ENCODE measurements at regions not wholly inside any gene's neighbourhood (a gene's known extent, or its start where the extent isn't known, plus 50 kb on each side); places are given as distances from the start of the nearest gene placed in this dataset.

DNA sequence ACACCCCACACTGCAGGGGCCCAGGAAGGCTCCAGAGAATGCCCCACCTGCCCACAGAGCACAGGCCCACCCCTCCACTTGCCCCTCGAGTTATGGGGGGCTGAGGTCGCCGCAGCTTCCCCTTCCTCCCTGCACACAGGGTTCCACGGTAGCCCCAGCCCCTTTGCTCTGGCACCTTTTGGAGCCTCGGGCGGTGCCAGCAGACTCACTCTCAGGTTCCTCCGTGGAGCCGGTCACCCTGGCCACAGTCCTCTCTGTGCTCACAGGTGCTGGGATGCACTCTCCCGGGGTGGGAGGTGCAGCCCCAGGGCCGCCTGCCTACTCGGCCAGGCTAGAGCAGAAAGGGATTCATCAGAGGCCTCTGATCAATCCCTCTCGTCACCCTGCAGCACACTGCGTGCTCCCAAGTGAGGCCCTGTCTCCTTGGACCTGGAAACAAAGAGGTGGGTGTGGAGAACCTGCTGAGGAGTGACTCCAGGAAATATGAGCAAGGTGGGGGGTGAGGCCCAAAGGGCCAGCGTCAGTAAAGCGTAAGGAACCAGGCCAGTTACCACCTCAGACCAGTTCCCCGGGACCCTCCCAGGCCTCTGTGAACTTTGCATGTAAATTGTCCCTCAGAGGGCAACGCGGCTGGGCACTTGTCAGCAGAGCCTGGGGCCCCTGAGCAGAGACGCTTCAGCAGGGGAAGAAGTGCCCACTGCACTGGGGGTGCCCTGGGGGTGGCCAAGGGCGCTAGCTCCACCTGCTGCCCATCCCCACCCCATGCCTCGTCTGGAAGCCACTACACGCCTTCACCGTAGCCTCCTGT, 167.8 kb downstream of the OLFM1 start:
- DNase-seq: no peak

DNA sequence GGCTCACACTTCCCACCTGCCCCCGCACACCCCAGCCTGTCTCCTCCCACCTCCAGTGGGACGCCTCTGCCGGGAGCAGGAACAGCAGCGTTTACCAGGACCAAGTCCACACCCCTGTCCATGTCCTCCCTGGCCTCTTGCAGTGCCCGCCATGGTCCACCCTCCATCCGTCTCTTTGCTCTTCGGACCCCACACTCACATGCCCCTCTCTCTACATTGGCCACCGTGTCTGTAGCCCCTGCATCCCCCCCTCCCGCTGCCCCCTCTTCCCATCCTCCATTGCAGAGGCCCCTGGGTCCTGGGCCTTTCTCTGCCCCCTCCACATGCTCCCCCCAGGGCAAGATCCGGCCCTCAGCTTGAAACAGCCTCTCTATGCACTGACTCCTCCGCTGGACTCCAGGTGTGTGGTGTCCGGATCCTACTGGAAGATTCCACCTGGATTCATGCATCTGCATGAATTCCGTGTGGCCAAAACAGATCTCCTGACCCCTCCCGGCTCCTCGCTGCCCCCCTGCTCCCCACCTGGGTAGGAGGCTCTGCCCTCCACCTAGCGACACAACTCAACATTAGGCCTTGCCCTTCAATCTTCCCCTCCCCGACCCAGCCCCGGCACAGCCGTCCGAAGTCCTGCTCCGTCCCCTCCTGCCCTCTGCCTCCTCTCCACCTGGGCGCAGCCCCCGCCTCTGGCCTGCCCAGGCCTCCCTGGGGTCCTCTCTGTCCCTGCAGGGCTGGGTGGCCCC, 168.5 kb downstream of the OLFM1 start:
- no peak for DNase-seq

DNA sequence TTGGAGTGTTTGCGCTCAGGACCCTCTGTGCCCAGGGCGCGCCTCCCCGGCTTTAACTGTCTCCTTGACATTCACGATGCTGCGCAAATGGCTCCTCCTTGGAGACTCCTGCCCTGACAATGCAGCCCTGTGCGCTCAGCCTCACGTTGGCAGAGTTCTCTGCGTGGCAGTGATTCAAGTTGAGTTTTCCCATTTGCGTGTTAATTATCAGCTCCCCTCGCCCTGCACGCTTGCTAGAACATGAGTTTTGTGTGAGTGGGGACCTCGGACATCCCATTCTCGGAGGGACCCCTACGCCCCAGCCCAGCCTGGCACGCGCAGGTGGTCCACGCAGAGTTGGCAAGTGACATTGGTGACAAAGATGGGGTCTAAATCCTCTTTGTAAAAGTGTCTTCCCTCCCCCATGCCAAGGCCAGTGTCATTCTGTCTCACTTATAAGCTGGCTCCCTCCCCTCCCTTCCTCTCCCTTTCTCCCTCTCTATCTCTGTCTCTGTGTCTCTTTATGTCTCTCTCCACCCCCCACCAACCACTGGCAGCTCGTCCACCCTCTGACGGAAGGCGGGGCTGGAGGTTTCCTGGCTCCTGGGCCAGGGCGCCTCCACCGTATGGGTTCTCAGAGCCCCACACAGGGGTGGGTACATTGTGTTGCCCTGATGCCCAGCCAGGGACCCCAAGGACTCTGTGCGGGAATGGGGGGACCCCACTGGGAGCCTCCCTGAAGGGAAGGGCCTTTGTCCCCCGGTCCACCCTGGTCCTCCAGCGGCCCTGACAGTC, 169.3 kb downstream of the OLFM1 start:
- no peak for DNase-seq

DNA sequence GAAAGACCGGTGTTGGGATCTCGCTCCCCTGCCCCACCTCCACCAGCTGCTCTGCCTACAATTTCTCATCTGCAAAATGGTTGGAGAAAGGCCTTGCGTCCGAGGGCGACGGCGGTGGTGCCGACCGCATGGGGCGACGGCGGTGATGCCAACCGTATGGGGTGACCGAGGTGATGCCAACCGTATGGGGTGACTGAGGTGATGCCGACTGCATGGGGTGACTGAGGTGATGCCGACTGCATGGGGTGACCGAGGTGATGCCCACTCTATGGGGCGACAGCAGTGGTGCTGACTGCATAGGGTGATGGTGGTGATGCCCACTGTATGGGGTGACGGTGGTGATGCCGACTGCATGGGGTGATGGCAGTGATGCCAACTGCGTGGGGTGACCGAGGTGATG, 171.0 kb downstream of the OLFM1 start:
- DNase-seq: no peak

DNA sequence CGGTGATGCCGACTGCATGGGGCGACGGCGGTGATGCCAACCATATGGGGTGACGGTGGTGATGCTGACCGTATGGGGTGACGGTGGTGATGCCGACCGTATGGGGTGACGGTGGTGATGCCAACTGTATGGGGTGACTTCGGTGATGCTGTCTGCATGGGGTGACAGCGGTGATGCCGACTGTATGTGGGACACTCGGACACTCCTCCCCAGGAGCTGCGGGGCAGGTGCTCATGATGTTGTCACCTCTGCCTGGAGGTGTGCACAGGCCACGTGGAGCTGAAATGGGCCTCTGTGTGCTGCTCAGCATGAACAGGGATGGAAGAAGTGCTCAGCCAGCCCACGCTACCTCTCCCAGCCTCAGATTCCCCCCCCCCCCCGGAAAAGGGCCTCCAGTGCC, 171.8 kb downstream of the OLFM1 start:
- no peak for DNase-seq

DNA sequence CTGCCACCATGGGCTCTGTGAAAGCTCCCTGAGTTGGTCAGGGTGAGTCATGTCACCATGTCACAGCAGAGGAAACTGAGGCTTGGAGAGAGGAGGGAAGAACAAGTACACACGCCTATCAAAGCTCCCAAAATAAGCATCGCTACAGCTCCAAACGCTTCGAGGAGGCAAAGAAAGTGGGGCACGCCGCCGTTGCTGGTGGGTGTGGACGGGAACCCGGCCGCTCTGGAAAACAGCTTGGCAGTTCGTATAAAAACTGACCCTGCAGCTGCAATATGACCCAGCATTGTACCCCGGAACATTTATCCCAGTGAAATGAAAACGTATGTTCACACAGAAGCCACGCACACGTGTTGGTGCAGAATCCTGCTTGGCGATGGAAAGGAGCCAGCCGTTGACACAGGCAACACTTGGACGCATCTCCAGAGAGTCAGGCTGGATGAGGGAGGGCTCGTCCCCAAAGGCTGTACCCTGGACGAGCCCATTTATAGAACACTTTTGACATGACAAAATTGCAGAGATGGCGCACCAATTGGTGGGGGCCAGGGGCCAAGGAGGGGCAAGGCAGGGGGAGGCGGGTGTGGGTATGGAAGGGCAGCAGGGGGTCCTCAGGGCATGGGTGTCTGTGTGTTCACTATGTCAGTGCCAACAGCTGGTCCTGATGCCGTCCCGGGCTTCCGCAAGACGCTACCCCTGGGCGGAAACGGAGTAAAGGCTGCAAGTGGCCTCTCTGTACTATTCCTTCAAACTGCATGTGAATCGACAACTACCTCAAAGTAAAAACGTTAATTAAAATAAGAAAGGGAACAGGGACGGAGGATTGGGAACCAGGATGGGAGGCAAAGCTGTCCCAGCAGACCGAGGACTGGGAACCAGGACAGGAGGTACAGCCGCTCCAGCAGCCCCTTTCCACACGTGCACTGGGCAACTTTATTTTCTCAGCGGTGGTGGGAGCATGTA, 173.0 kb downstream of the OLFM1 start:
- no peak for DNase-seq

DNA sequence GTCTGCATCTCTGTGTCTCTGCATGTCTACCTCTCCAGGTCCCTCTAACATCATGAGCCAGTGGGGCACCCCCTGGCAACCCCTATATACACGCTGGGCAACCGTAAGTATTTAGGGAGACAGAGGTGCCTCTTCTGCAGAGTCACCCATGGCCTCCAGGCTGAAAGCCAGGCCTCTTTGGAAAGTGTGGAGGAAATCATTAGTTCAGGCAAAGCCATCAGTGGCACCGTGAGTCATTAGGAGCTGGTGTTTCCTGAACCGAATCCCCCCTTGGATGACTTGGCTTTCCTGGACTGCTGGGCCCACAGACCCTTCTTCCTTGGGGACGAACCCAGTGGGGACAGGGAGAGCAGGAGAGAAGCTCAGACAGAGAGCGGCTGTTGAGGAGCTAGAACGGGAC, 174.8 kb downstream of the OLFM1 start:
- DNase-seq: no peak

DNA sequence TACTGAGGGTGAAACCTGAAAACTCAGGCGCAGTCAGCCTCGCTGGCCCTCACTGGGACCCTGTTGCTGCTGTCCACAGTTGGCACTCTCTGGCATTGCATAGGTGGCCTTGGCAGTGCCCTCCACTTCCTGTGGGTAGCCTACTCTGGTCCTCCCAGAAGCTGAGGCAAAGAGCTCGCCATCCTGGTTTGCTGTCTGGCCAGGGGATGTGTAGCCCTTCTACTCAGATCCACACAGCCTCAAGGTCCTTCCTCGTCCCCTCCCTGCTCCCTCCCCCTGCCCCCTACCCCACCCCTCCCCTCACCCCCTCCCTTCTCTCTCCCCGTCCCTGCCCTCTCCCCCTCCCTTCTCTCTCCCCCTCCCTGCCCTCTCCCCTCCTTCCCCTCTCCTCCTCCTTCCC, 176.0 kb downstream of the OLFM1 start:
- no peak for DNase-seq

DNA sequence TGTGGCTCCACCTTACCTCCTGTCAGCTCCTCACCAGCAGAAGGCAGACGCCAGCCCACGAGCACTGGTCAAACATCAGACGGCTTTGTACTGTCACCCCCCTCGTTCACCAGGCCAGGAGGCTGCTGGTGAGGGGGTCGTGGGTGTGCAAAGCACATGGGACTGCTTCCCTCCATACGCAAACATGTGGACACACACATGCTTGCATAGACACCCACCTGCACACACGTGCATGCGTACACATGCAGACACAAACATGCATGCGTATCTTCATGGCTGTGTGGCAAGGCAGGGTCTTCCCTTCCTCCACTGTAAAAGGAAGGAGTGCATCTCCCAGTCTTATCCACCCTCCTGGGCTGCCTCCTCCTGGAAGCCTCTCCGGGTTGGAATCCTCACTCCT, 178.5 kb downstream of the OLFM1 start:
- no peak for DNase-seq

DNA sequence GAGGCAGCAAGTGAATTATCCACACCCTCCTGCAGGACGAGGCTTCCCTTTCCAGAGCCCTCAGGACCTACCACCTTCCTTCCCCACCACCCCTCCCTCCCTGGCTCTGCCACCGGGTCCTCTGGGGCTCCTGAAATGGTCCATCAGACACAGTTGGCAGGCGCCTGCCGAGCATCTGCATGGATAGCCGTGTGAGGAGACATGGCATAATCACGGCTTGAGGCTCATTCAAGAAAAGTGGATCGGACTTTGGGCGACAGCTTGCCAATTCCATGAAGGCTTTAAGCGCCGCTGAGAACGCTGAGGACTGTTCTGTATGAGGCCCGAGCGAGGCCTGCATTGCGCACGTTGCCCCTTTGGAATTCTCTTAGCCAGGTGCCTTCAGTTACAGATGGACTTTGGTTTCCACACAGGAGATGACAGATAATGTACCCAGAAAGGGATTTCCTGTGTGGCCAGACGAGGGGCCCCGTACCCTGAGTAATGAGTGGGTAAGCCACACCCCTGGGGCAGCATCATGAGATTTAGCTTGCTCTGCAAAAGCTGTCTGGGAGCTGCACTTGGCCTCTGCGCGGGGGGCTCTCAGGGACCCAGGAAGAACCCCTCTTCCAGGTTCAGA, 179.8 kb downstream of the OLFM1 start:
- DNase-seq: no peak

DNA sequence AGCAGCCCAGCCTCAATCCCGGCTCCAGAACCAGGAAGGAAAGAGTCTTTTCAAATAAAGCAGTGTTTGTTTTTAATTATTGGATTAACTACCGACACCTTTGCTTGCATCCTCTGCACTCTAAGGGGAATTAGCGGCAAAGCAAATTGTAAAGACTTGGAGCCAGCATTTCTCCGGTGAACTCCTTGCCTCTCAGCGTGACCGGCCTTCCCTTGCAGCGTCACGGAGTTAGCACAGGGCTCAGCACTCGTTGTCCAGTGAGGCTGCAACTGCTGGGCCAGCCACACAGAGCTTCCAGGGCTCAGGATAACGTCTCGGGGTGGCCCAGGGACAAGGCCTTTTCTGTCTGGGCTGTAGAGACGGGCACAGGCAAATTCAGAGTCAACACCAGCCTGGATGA, 180.6 kb downstream of the OLFM1 start:
- no peak for DNase-seq

DNA sequence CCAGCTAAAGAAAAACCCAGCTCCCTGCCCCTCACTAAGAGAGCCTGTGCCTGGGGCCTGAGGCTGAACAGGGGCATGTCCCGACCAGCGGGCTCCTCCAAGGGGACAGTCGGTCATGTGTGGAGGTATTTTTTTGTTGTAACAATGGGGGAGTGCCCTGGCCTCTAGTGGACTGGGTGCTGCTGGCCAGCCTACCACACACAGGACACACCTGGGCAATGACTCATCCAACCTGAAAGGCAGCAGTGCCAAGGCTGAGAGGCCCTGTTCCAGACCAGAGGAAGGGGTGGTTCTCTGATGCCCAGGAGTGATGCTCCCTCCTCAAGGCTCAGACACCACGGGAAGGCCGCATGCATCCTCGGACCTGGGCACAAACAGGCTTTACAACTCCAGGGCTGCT, 181.5 kb downstream of the OLFM1 start:
- no peak for DNase-seq

DNA sequence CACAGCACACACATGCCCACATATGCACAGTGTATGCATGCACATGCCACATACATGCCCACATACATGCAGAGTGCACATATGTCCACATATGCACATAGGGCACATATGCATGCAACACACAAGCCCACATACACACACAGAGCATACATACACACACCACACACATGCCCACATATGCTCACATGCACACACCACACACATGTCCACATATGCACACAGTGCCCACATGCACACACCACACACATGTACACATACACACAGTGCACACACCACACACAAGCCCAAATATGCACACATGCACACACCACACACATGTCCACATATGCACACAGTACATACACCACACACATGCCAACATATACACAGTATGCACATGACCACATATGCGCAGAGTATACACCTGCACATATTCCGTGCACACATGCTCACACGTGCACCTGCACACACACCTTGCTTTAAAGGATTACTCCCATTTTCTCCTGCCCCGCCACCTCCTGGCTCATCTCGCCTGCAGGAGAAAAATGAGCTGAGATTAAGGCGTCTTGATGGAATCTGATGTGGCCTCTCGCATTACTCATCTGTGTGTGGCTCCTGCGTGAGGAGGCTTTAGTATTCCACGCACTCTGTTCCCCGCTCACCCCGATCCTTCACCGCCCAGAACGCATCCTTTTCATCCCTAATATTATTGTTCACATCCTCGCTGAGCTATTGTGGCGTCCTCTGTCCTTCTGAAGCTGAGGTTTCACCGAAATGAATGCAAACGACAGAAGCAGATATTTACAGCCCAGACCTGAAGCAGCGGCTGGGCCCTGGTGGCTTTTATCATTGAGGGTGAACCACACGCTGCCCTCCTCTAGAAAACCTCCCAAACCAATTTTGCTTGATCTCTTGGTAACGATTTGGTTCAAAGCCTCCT, 182.7 kb downstream of the OLFM1 start:
- DNase-seq: no peak

DNA sequence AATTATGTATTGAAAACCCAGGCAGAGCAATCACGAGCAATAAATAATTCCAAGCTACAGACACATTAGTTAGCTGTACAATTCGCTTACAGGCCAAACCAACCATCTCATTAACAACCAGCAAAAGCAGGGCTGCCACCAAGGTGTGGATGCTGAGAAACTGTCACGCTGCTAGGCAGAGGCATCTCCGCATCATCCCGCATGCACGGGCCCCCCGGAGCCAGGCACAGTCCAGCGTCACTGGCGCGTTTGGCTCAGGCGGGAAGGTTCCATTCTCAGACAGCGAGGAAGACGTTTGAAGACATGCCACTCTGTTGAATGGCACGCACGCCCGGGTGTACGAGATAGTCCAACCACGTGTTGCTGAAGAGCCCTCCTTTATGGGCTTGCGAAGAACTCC, 184.0 kb downstream of the OLFM1 start:
- DNase-seq: no peak

DNA sequence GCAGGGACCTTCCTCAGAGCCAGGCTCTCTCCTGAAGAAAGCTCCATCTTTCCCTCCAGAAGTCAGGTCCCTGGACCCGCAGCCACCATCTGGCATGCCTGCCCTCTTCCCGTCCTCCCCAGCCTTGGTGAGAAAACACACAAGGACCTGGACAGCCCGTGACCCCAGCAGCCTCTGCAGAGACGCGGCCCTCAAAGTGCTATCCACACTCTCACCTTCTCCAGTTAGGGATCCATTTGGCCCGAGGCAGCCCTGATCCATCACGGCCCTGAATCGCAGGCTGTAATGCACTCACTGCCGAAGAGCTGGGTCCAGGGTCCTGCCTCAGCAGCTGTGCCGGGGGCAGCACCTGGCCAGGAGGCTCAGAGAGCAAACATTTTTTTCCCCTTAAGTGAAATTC, 185.1 kb downstream of the OLFM1 start:
- no peak for DNase-seq

DNA sequence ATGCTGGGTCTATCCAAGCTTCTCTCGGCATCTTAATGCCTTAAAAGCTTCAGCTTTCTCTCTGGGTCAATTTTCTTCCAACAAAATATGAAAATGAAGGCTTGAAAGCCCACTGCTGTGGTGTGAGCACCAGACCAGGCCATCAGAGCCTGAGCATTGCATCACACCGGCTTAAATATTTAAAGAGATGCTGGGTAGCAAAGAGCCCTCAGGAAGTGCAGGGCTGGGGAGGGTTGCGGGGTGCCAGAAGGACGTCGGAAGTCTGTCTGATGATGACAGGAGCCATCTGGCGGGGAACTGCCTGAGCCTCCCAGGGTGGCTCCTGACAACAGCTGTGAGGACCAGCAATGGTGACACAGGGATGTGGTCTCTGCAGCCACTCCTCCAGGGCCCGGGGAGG, 185.5 kb downstream of the OLFM1 start:
- no peak for DNase-seq

DNA sequence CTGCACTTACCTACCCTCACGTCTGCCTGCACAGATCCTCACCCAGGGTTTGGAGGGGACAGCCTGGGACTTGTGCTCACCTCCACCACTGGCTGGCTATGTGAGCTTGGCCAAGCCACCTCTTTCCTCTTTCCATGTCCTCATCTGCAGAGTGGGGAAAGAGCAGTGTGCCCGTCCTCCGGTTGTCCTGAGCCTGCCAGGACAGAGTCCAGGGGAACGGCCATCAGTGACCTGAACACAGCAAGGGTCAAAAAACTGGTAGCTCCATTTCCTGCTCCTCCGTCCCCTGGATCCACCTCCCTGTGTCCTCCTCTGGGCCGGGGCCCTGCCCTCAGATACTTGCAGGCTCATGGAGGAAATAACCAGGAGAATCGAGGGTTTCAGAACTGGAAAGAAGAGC, 187.7 kb downstream of the OLFM1 start:
- no peak for DNase-seq

DNA sequence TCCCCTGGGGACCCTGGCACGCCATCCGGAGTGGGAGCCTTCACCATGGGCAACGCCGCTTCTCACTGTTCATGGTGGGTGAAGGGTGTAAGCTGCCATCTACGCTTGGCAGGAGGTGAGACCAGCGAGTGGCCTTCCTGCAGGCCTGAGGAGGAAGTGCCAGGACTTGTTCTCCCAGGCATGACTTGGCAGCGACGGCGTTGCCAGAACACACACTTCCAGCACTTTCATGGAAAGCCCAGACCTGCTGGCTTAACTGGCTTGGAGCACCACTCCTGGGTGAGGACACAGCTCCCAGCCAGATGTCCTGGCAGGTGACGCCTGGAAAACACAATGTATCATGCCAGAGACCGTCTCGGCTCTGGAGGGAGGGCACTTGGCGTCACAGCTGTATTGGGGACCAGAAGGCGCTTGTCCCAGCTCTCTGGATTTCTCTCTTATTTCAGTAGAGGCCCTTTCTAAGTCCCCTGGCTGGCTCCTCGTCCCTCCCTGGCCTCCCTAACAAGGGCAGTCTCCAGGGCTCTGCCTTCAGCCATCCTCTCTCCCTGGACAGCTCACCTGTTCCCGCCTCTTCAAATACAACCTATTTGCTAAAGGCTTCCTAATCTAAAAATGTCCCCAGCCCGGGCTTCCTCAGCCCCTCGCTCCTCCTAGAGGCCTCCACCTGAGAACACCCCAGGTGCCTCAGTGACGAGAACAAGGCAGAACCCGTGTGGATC, 188.3 kb downstream of the OLFM1 start:
- DNase-seq: no peak

DNA sequence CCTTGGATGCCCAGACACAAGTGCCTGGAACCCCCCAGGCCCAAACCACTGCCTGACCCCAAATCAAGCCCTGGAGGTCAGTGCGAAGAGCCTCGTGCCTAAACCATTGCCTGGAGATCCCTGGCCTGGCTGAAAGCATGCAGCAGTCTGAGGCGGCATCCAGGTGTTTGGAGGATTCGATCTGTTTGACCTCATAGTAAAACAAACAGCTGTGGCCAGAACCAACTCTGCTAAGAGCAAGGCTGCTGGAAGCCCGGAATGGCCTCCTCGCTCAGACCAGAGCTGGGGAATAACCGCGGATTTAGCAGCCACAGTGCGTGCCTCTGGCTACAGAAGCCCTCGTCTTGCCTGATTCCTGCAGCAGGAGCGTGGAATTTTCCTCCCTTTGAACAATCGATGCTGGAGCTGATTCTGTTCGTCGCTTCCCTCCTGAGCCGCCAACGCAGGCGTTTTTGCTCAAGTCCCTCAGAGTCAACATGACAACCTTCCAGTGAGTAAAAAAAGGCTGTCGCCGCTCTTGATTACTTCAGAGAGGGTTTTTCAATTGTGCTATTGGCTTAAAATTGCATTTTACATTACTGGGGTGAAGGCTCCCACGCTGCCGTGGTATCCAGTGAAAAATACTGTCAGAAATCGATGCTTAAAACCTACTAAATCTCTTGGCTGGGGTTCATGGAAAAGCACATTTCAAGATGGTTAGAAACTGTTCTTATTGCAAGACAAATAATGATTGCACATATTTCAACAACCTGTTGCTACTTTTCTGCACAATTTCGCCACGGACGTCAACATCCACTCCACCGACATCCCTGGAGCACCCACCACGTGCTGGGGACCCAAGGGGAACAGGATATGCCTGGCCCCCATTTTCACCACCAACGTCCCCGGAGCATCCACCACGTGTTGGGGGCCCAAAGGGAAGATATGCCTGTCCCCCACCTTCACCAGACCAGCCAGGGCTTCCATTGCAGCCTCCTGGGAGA, 190.0 kb downstream of the OLFM1 start:
- DNase-seq: no peak
